ENCODE measurements at regions not wholly inside any gene's neighbourhood (a gene's known extent, or its start where the extent isn't known, plus 50 kb on each side); places are given as distances from the start of the nearest gene placed in this dataset.

- Histone ChIP-seq H3K4me3 (ENCODE audit: low read length) (no peak overlapping the region), H3K36me3 (ENCODE audit: insufficient read depth, low read length) (no peaks in the 10 kb centered on the region), H3K9me3 (ENCODE audit: control insufficient read depth in 1 of 2, insufficient read depth in 1 of 2, low read length in 2 of 2) (no peaks in the 10 kb centered on the region), H3K4me1 (ENCODE audit: insufficient read depth, low read length) (no peaks in the 10 kb centered on the region), H3K27me3 (ENCODE audit: control insufficient read depth in 1 of 2, insufficient read depth in 2 of 2, low read length in 2 of 2) (no peaks in the 10 kb centered on the region), H3K27ac (ENCODE audit: low read depth in 1 of 2, low read length in 2 of 2) (no peak overlapping the region)
- H3K27me3 Mint-ChIP-seq, result peaks cover 9% of the 10 kb centered on the region
- no peak for DNase-seq
- ChIA-PET POLR2A (no interaction called here), CTCF (no interaction called here)
- intact Hi-C loops (cut with DNase I, micrococcal nuclease), result no loop called here
- no peaks in the 10 kb centered on the region for H3K4me1 Mint-ChIP-seq (ENCODE audit: low read depth)
- no peak overlapping the region for H3K4me3 Mint-ChIP-seq
- H3K9me3 Mint-ChIP-seq, result peaks cover 2% of the 10 kb centered on the region
- no peak for ATAC-seq (ENCODE audit: poor library complexity)
- no peak for TF ChIP-seq CTCF (IDR thresholded peaks at IDR 0.05)
- no peak overlapping the region for H3K27ac Mint-ChIP-seq
- no peaks in the 10 kb centered on the region for H3K36me3 Mint-ChIP-seq (ENCODE audit: low read depth)
Measured at GRCh38 chr1:208460823-208461222, 216.6 kb upstream of the PLXNA2 start.

- no peaks in the 10 kb centered on the region for H3K36me3 Mint-ChIP-seq (ENCODE audit: low read depth)
- no peaks in the 10 kb centered on the region for H3K36me3 ChIP-seq (ENCODE audit: insufficient read depth, low read length)
Measured at GRCh38 chr1:208461680-208462079, 217.5 kb upstream of the PLXNA2 start.

GRCh38 chr1:208462761-208463160 lies 218.6 kb upstream of the PLXNA2 start:
- Mint-ChIP-seq H3K4me1 (ENCODE audit: low read depth) (no peaks in the 10 kb centered on the region), H3K27me3 (peaks cover 14% of the 10 kb centered on the region), H3K4me3 (no peak overlapping the region), H3K9me3 (no peaks in the 10 kb centered on the region), H3K27ac (no peak overlapping the region), H3K36me3 (ENCODE audit: low read depth) (no peaks in the 10 kb centered on the region)
- DNase-seq, result no peak
- POLR2A ChIA-PET, result no interaction called here
- ATAC-seq (ENCODE audit: poor library complexity), result no peak
- TF ChIP-seq CTCF (IDR thresholded peaks at IDR 0.05), result no peak
- Histone ChIP-seq H3K27me3 (ENCODE audit: control insufficient read depth in 1 of 2, insufficient read depth in 2 of 2, low read length in 2 of 2) (no peaks in the 10 kb centered on the region), H3K9me3 (ENCODE audit: control insufficient read depth in 1 of 2, insufficient read depth in 1 of 2, low read length in 2 of 2) (no peaks in the 10 kb centered on the region), H3K27ac (ENCODE audit: low read depth in 1 of 2, low read length in 2 of 2) (no peak overlapping the region), H3K36me3 (ENCODE audit: insufficient read depth, low read length) (no peaks in the 10 kb centered on the region), H3K4me3 (ENCODE audit: low read length) (no peak overlapping the region), H3K4me1 (ENCODE audit: insufficient read depth, low read length) (no peaks in the 10 kb centered on the region)
- intact Hi-C loops (cut with DNase I, micrococcal nuclease), result no loop called here
- CTCF ChIA-PET, result no interaction called here

More at GRCh38 chr1:208461680-208462079, 217.5 kb upstream of the PLXNA2 start:
- H3K4me3 ChIP-seq (ENCODE audit: low read length), result no peak overlapping the region
- H3K27ac ChIP-seq (ENCODE audit: low read depth in 1 of 2, low read length in 2 of 2), result no peak overlapping the region
- no peaks in the 10 kb centered on the region for H3K4me1 ChIP-seq (ENCODE audit: insufficient read depth, low read length)
- H3K9me3 ChIP-seq (ENCODE audit: control insufficient read depth in 1 of 2, insufficient read depth in 1 of 2, low read length in 2 of 2), result no peaks in the 10 kb centered on the region
- CTCF ChIA-PET, result no interaction called here
- Mint-ChIP-seq H3K27me3 (peaks cover 10% of the 10 kb centered on the region), H3K4me1 (ENCODE audit: low read depth) (no peaks in the 10 kb centered on the region), H3K4me3 (no peak overlapping the region), H3K27ac (no peak overlapping the region), H3K9me3 (peaks cover 1% of the 10 kb centered on the region)
- POLR2A ChIA-PET, result no interaction called here
- ATAC-seq (ENCODE audit: poor library complexity) (no peak), DNase-seq (no peak)
- no peak for TF ChIP-seq CTCF (IDR thresholded peaks at IDR 0.05)
- intact Hi-C loops (cut with DNase I, micrococcal nuclease), result no loop called here
- H3K27me3 ChIP-seq (ENCODE audit: control insufficient read depth in 1 of 2, insufficient read depth in 2 of 2, low read length in 2 of 2), result no peaks in the 10 kb centered on the region
